OCI-LY1 (cell line): ENCODE measurements at regions not wholly inside any gene's neighbourhood (a gene's known extent, or its start where the extent isn't known, plus 50 kb on each side); places are given as distances from the start of the nearest gene placed in this dataset.

ENCODE experiments used
- H2AFZ ChIP-seq: fragments of 200-600 bp; sonication (generic), shearing (Covaris generic); 2 replicates; pipeline ENCODE4 v1.6.0; 2014; ENCODE audit warnings: antibody characterized with exemption, mild to moderate bottlenecking, low read length
- H3F3A ChIP-seq: fragments of 200-600 bp; sonication (generic), shearing (Covaris generic); 2 replicates; pipeline ENCODE4 v1.6.0; 2014; ENCODE audit warnings: mild to moderate bottlenecking, antibody characterized with exemption, low read length, moderate library complexity; ENCODE audit not compliant: insufficient read depth
- H3K27ac ChIP-seq: fragments of 200-600 bp; sonication (generic); 2 replicates; pipeline ENCODE4 v1.5.1; 2014; ENCODE audit warnings: low read length, mixed run types, mild to moderate bottlenecking, low read depth; ENCODE audit not compliant: poor library complexity, severe bottlenecking
- H3K27me3 ChIP-seq: fragments of 200-600 bp; sonication (generic); 2 replicates; pipeline ENCODE4 v1.6.0; 2014; ENCODE audit warnings: antibody characterized with exemption, mild to moderate bottlenecking, low read length, moderate library complexity; ENCODE audit not compliant: insufficient read depth
- H3K36me3 ChIP-seq: fragments of 200-600 bp; sonication (generic); 2 replicates; pipeline ENCODE4 v1.6.1; 2014; ENCODE audit warnings: mild to moderate bottlenecking, antibody characterized with exemption, low read length, moderate library complexity, mixed read lengths; ENCODE audit not compliant: insufficient read depth
- H3K4me1 ChIP-seq: fragments of 200-600 bp; sonication (generic); 2 replicates; pipeline ENCODE4 v1.5.1; 2014; ENCODE audit warnings: mild to moderate bottlenecking, low read length, moderate library complexity; ENCODE audit not compliant: insufficient read depth, severe bottlenecking
- H3K4me2 ChIP-seq: fragments of 200-600 bp; sonication (generic), shearing (Covaris generic); 2 replicates; pipeline ENCODE4 v1.6.1; 2014; ENCODE audit warnings: low read length
- H3K4me3 ChIP-seq: fragments of 200-600 bp; sonication (generic); 2 replicates; pipeline ENCODE4 v1.5.1; 2014; ENCODE audit warnings: low read length, low read depth, mild to moderate bottlenecking, mixed read lengths; ENCODE audit not compliant: poor library complexity, severe bottlenecking
- H3K79me2 ChIP-seq: fragments of 200-600 bp; shearing (Covaris generic); 2 replicates; pipeline ENCODE4 v1.6.1; 2016; ENCODE audit warnings: mixed run types, low read length, mixed read lengths; ENCODE audit not compliant: insufficient read depth
- H3K9ac ChIP-seq: fragments of 200-600 bp; sonication (generic), shearing (Covaris generic); 2 replicates; pipeline ENCODE4 v1.6.1; 2014; ENCODE audit warnings: mild to moderate bottlenecking, low read length, mixed read lengths
- H3K9me2 ChIP-seq: fragments of 200-600 bp; sonication (generic), shearing (Covaris generic); 2 replicates; pipeline ENCODE4 v1.6.1; 2014; ENCODE audit warnings: low read depth, mild to moderate bottlenecking, low read length, mixed read lengths
- H3K9me3 ChIP-seq: fragments of 200-600 bp; shearing (Covaris generic); 2 replicates; pipeline ENCODE4 v1.6.1; 2014; ENCODE audit warnings: low read length, mixed read lengths
- H4K20me1 ChIP-seq: fragments of 200-600 bp; sonication (generic), shearing (Covaris generic); 2 replicates; pipeline ENCODE4 v1.6.0; 2016; ENCODE audit warnings: mild to moderate bottlenecking, low read length; ENCODE audit not compliant: insufficient read depth
- EZH2 ChIP-seq: fragments of 200-600 bp; sonication (generic), shearing (Covaris generic); IDR thresholded peaks from 2 replicates; pipeline ENCODE4 v1.8.0; 2017; ENCODE audit warnings: borderline replicate concordance, mixed run types, mild to moderate bottlenecking, antibody characterized with exemption, low read length, moderate library complexity, mixed read lengths
- TF ChIP-seq, protein P1 (sequence below): fragments of 200-600 bp; sonication (generic), shearing (Covaris generic); IDR thresholded peaks from 2 replicates; pipeline ENCODE4 v1.5.1; 2017; ENCODE audit warnings: mild to moderate bottlenecking, antibody characterized with exemption, low read length, moderate library complexity, mixed read lengths

- no peak overlapping the region for H3K4me2 ChIP-seq
- H3K36me3 ChIP-seq: no peaks in the 10 kb centered on the region
- H3F3A ChIP-seq: no peaks in the 10 kb centered on the region
- H3K9me3 ChIP-seq: peaks cover 19% of the 10 kb centered on the region
- no peaks in the 10 kb centered on the region for H3K27me3 ChIP-seq
- no peak for TF ChIP-seq EZH2
- TF ChIP-seq, protein P1, sequence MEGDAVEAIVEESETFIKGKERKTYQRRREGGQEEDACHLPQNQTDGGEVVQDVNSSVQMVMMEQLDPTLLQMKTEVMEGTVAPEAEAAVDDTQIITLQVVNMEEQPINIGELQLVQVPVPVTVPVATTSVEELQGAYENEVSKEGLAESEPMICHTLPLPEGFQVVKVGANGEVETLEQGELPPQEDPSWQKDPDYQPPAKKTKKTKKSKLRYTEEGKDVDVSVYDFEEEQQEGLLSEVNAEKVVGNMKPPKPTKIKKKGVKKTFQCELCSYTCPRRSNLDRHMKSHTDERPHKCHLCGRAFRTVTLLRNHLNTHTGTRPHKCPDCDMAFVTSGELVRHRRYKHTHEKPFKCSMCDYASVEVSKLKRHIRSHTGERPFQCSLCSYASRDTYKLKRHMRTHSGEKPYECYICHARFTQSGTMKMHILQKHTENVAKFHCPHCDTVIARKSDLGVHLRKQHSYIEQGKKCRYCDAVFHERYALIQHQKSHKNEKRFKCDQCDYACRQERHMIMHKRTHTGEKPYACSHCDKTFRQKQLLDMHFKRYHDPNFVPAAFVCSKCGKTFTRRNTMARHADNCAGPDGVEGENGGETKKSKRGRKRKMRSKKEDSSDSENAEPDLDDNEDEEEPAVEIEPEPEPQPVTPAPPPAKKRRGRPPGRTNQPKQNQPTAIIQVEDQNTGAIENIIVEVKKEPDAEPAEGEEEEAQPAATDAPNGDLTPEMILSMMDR: no peak
- H4K20me1 ChIP-seq: no peaks in the 10 kb centered on the region
- no peaks in the 10 kb centered on the region for H3K9me2 ChIP-seq
- no peak overlapping the region for H3K4me3 ChIP-seq
- no peak overlapping the region for H3K9ac ChIP-seq
- no peak overlapping the region for H2AFZ ChIP-seq
- no peaks in the 10 kb centered on the region for H3K79me2 ChIP-seq
- peaks cover 18% of the 10 kb centered on the region for H3K4me1 ChIP-seq
- no peak overlapping the region for H3K27ac ChIP-seq
These were observed 62.1 kb upstream of the NAV3 start for GRCh38 chr12:77768558-77768957.

- Histone ChIP-seq H3K9me3 (peaks cover 19% of the 10 kb centered on the region), H3K4me3 (no peak overlapping the region), H3K27me3 (no peaks in the 10 kb centered on the region), H4K20me1 (no peaks in the 10 kb centered on the region), H3K27ac (no peak overlapping the region), H3K79me2 (no peaks in the 10 kb centered on the region), H3K9me2 (no peaks in the 10 kb centered on the region), H3K4me2 (no peak overlapping the region), H2AFZ (no peak overlapping the region), H3K36me3 (no peaks in the 10 kb centered on the region), H3K9ac (no peak overlapping the region), H3F3A (no peaks in the 10 kb centered on the region), H3K4me1 (peaks cover 18% of the 10 kb centered on the region)
- TF ChIP-seq EZH2: no peak
- TF ChIP-seq, protein P1: no peak
These were observed 62.8 kb upstream of the NAV3 start for GRCh38 chr12:77767756-77768343.

DNA sequence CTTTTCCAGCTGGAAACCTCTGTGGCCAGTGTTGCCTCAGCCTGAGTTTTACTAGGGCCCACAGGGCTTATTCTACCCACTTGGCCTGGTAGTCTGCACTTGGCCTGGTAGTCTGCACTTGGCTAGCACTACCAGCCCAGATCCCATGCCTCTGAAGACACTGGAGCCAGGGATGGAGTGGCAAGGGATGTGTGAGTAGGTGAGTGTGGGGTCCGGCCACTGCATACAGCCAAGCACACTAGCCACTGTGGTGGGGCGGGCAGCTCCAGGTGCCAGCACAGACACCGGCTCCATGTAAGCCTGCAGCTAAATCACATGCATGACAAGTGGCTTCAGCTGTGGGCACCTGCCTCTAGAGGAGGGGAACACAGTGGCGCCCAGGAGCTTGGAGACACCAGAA lies 63.4 kb upstream of the NAV3 start:
- Histone ChIP-seq H3K4me3 (no peak overlapping the region), H3K27ac (no peak overlapping the region), H3K27me3 (no peaks in the 10 kb centered on the region), H3K4me1 (peaks cover 18% of the 10 kb centered on the region), H3K9me3 (peaks cover 19% of the 10 kb centered on the region), H3K36me3 (no peaks in the 10 kb centered on the region), H3F3A (no peaks in the 10 kb centered on the region), H2AFZ (no peak overlapping the region), H4K20me1 (no peaks in the 10 kb centered on the region), H3K4me2 (no peak overlapping the region), H3K9ac (no peak overlapping the region), H3K79me2 (no peaks in the 10 kb centered on the region), H3K9me2 (no peaks in the 10 kb centered on the region)
- no peak for TF ChIP-seq EZH2
- TF ChIP-seq, protein P1: no peak
